H1 (cell line): ENCODE measurements at regions not wholly inside any gene's neighbourhood (a gene's known extent, or its start where the extent isn't known, plus 50 kb on each side); places are given as distances from the start of the nearest gene placed in this dataset.

Experiments
- ASH2L ChIP-seq: fragments of 200-600, 300-600 bp; sonication (generic); IDR thresholded peaks from one replicate; pipeline ENCODE4 v1.7.1; 2017; ENCODE audit warnings: low read length
- FOSL1 ChIP-seq: IDR thresholded peaks from 2 replicates; pipeline ENCODE4 v1.6.1; 2011; ENCODE audit warnings: mild to moderate bottlenecking, low read depth, low read length, moderate library complexity; ENCODE audit not compliant: insufficient read depth
- GABPA ChIP-seq: IDR thresholded peaks from 2 replicates; pipeline ENCODE4 v1.6.1; 2011; ENCODE audit warnings: mild to moderate bottlenecking, low read length, moderate library complexity, borderline replicate concordance; ENCODE audit not compliant: insufficient read depth
- KDM1A ChIP-seq: fragments of 200-600, 300-600 bp; sonication (generic); IDR thresholded peaks from 2 replicates; pipeline ENCODE4 v1.7.1; 2016; ENCODE audit warnings: mild to moderate bottlenecking, low read length, borderline replicate concordance
- KDM5A ChIP-seq: fragments of 200-600 bp; IDR thresholded peaks from 2 replicates; pipeline ENCODE4 v1.7.1; 2012; ENCODE audit warnings: mild to moderate bottlenecking, low read length, inconsistent platforms, mixed read lengths
- POU5F1 ChIP-seq: IDR thresholded peaks from 2 replicates; pipeline ENCODE4 v1.6.1; 2011; ENCODE audit warnings: low read depth, mild to moderate bottlenecking, low read length, moderate library complexity
- SIX5 ChIP-seq: IDR thresholded peaks from 2 replicates; pipeline ENCODE4 v1.6.1; 2011; ENCODE audit warnings: mild to moderate bottlenecking, low read depth, low read length
- YY1 ChIP-seq: IDR thresholded peaks from 2 replicates; pipeline ENCODE4 v1.6.1; 2011; ENCODE audit warnings: low read depth, mild to moderate bottlenecking, low read length
- TF ChIP-seq, protein P1 (sequence below): fragments of 300-600 bp; sonication (generic); IDR thresholded peaks from 2 replicates; pipeline ENCODE4 v1.7.1; 2012; ENCODE audit warnings: low read length, moderate library complexity, mild to moderate bottlenecking, inconsistent platforms; ENCODE audit not compliant: insufficient replicate concordance
- TF ChIP-seq, protein P2 (sequence below): IDR thresholded peaks from 2 replicates; pipeline ENCODE4 v1.6.1; 2012; ENCODE audit warnings: inconsistent platforms

DNA sequence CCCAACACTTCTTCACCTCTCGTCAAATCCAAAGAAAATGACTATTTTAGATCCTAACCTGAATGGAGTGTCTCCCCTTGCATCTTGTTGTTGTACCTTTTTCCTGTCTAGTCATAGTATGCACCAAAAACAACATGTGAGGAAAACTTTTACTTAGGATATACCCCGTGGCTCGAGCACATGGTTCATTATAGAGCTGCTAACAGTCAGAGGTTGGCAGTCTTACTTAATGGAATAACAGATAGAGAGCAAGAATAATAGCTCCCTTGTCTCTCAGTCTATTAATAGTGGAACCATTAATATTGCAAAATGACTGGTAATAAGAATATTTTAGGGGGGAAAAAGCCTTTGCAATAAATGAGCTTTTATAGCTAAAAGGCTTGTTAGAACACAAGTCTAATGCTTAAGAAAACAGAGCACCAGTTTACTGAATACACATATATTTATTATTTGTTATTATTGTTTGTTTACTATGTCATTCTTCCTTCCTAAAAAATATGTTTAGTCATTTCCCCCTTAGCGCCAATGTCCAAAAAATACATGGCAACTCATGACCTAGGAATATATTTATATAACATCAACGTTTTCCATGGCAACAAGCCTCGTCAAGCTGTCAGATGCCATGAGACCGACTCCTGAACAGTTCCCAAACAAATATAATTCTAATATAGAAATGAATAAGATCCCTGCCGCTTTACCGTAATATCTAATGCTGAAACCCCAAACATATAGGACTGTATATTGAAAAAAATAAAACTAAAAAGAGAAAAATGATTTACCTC lies 592.4 kb downstream of the SOX5 start (continued):
- TF ChIP-seq SIX5 (no peak), KDM1A (no peak), GABPA (no peak), FOSL1 (no peak), POU5F1 (no peak), YY1 (no peak), ASH2L (no peak), KDM5A (no peak)
- TF ChIP-seq, protein P1, sequence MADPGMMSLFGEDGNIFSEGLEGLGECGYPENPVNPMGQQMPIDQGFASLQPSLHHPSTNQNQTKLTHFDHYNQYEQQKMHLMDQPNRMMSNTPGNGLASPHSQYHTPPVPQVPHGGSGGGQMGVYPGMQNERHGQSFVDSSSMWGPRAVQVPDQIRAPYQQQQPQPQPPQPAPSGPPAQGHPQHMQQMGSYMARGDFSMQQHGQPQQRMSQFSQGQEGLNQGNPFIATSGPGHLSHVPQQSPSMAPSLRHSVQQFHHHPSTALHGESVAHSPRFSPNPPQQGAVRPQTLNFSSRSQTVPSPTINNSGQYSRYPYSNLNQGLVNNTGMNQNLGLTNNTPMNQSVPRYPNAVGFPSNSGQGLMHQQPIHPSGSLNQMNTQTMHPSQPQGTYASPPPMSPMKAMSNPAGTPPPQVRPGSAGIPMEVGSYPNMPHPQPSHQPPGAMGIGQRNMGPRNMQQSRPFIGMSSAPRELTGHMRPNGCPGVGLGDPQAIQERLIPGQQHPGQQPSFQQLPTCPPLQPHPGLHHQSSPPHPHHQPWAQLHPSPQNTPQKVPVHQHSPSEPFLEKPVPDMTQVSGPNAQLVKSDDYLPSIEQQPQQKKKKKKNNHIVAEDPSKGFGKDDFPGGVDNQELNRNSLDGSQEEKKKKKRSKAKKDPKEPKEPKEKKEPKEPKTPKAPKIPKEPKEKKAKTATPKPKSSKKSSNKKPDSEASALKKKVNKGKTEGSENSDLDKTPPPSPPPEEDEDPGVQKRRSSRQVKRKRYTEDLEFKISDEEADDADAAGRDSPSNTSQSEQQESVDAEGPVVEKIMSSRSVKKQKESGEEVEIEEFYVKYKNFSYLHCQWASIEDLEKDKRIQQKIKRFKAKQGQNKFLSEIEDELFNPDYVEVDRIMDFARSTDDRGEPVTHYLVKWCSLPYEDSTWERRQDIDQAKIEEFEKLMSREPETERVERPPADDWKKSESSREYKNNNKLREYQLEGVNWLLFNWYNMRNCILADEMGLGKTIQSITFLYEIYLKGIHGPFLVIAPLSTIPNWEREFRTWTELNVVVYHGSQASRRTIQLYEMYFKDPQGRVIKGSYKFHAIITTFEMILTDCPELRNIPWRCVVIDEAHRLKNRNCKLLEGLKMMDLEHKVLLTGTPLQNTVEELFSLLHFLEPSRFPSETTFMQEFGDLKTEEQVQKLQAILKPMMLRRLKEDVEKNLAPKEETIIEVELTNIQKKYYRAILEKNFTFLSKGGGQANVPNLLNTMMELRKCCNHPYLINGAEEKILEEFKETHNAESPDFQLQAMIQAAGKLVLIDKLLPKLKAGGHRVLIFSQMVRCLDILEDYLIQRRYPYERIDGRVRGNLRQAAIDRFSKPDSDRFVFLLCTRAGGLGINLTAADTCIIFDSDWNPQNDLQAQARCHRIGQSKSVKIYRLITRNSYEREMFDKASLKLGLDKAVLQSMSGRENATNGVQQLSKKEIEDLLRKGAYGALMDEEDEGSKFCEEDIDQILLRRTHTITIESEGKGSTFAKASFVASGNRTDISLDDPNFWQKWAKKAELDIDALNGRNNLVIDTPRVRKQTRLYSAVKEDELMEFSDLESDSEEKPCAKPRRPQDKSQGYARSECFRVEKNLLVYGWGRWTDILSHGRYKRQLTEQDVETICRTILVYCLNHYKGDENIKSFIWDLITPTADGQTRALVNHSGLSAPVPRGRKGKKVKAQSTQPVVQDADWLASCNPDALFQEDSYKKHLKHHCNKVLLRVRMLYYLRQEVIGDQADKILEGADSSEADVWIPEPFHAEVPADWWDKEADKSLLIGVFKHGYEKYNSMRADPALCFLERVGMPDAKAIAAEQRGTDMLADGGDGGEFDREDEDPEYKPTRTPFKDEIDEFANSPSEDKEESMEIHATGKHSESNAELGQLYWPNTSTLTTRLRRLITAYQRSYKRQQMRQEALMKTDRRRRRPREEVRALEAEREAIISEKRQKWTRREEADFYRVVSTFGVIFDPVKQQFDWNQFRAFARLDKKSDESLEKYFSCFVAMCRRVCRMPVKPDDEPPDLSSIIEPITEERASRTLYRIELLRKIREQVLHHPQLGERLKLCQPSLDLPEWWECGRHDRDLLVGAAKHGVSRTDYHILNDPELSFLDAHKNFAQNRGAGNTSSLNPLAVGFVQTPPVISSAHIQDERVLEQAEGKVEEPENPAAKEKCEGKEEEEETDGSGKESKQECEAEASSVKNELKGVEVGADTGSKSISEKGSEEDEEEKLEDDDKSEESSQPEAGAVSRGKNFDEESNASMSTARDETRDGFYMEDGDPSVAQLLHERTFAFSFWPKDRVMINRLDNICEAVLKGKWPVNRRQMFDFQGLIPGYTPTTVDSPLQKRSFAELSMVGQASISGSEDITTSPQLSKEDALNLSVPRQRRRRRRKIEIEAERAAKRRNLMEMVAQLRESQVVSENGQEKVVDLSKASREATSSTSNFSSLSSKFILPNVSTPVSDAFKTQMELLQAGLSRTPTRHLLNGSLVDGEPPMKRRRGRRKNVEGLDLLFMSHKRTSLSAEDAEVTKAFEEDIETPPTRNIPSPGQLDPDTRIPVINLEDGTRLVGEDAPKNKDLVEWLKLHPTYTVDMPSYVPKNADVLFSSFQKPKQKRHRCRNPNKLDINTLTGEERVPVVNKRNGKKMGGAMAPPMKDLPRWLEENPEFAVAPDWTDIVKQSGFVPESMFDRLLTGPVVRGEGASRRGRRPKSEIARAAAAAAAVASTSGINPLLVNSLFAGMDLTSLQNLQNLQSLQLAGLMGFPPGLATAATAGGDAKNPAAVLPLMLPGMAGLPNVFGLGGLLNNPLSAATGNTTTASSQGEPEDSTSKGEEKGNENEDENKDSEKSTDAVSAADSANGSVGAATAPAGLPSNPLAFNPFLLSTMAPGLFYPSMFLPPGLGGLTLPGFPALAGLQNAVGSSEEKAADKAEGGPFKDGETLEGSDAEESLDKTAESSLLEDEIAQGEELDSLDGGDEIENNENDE, result no peak
- TF ChIP-seq, protein P2, sequence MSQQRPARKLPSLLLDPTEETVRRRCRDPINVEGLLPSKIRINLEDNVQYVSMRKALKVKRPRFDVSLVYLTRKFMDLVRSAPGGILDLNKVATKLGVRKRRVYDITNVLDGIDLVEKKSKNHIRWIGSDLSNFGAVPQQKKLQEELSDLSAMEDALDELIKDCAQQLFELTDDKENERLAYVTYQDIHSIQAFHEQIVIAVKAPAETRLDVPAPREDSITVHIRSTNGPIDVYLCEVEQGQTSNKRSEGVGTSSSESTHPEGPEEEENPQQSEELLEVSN, result no peak
